ENCODE measurements at regions not wholly inside any gene's neighbourhood (a gene's known extent, or its start where the extent isn't known, plus 50 kb on each side); places are given as distances from the start of the nearest gene placed in this dataset.

GRCh38 chr2:51265539-51265938, 233.6 kb upstream of the NRXN1 start:
- TF ChIP-seq EP300 (IDR thresholded peaks at IDR 0.05; ENCODE audit: low read depth), result no peak
- TF ChIP-seq CTCF (IDR thresholded peaks at IDR 0.05), result no peak
- no peak for TF ChIP-seq POLR2A (IDR thresholded peaks at IDR 0.05)
- TF ChIP-seq POLR2AphosphoS5 (IDR thresholded peaks at IDR 0.05), result no peak

Data from transverse colon (tissue), 4 donors.